ENCODE measurements at regions not wholly inside any gene's neighbourhood (a gene's known extent, or its start where the extent isn't known, plus 50 kb on each side); places are given as distances from the start of the nearest gene placed in this dataset.

- DNase-seq (ENCODE audit: low spot score), result no peak
Measured at GRCh38 chr1:2887941-2888855, 86.7 kb upstream of the TTC34 start.

- no peak for DNase-seq (ENCODE audit: low spot score)
Measured at GRCh38 chr1:2890221-2890850, 88.8 kb upstream of the TTC34 start.

GRCh38 chr1:2891923-2892448, 90.5 kb upstream of the TTC34 start:
- DNase-seq (ENCODE audit: low spot score), result no peak

- no peak for DNase-seq (ENCODE audit: low spot score)
Measured at GRCh38 chr1:2893473-2894120, 92.1 kb upstream of the TTC34 start.

GRCh38 chr1:2894381-2895041, 93.0 kb upstream of the TTC34 start:
- no peak for DNase-seq (ENCODE audit: low spot score)

GRCh38 chr1:2896824-2897223, 95.3 kb upstream of the TTC34 start:
- DNase-seq (ENCODE audit: low spot score), result no peak

GRCh38 chr1:2903226-2903625, 101.7 kb upstream of the TTC34 start:
- DNase-seq (ENCODE audit: low spot score), result no peak

GRCh38 chr1:2904191-2904590, 102.7 kb upstream of the TTC34 start:
- DNase-seq (ENCODE audit: low spot score), result no peak

- no peak for DNase-seq (ENCODE audit: low spot score)
Measured at GRCh38 chr1:2905356-2905755, 103.9 kb upstream of the TTC34 start.

- no peak for DNase-seq (ENCODE audit: low spot score)
Measured at GRCh38 chr1:2906085-2906484, 104.6 kb upstream of the TTC34 start.

GRCh38 chr1:2906620-2907019, 105.1 kb upstream of the TTC34 start:
- no peak for DNase-seq (ENCODE audit: low spot score)

GRCh38 chr1:2907051-2907450, 105.6 kb upstream of the TTC34 start:
- no peak for DNase-seq (ENCODE audit: low spot score)

GRCh38 chr1:2908081-2908480, 106.6 kb upstream of the TTC34 start:
- DNase-seq (ENCODE audit: low spot score), result no peak

- DNase-seq (ENCODE audit: low spot score), result no peak
Measured at GRCh38 chr1:2908561-2908960, 107.1 kb upstream of the TTC34 start.

- no peak for DNase-seq (ENCODE audit: low spot score)
Measured at GRCh38 chr1:2909797-2910196, 108.3 kb upstream of the TTC34 start.

GRCh38 chr1:2910211-2910610, 108.7 kb upstream of the TTC34 start:
- no peak for DNase-seq (ENCODE audit: low spot score)

- DNase-seq (ENCODE audit: low spot score), result no peak
Measured at GRCh38 chr1:2911421-2912178, 109.7 kb upstream of the ACTRT2 start.

- DNase-seq (ENCODE audit: low spot score), result no peak
Measured at GRCh38 chr1:2912424-2913061, 108.7 kb upstream of the ACTRT2 start.

- DNase-seq (ENCODE audit: low spot score), result no peak
Measured at GRCh38 chr1:2913091-2913490, 108.2 kb upstream of the ACTRT2 start.

- DNase-seq (ENCODE audit: low spot score), result no peak
Measured at GRCh38 chr1:2914702-2915101, 106.6 kb upstream of the ACTRT2 start.

GRCh38 chr1:2916153-2916552, 105.1 kb upstream of the ACTRT2 start:
- DNase-seq (ENCODE audit: low spot score), result no peak
